ENCODE measurements at regions not wholly inside any gene's neighbourhood (a gene's known extent, or its start where the extent isn't known, plus 50 kb on each side); places are given as distances from the start of the nearest gene placed in this dataset.

GRCh38 chr21:24955275-24955961 lies 651.9 kb downstream of the MRPL39 start:
- no peak for TF ChIP-seq CTCF (IDR thresholded peaks at IDR 0.05)
- no peak for TF ChIP-seq POLR2AphosphoS5 (IDR thresholded peaks at IDR 0.05; ENCODE audit: insufficient read depth in 1 of 2, low read depth in 1 of 2)
- TF ChIP-seq POLR2A (IDR thresholded peaks at IDR 0.05), result no peak

All from vagina (tissue), 2 donors.